Mononuclear cell (primary cell): ENCODE measurements at regions not wholly inside any gene's neighbourhood (a gene's known extent, or its start where the extent isn't known, plus 50 kb on each side); places are given as distances from the start of the nearest gene placed in this dataset.
"Not testable (repeated sequence)": the region's sequence is repeated elsewhere in the genome, so short reads cannot be mapped to it uniquely, and the experiment has no call there.

Source experiments
- H3K27me3 ChIP-seq: 2 replicates; pipeline ENCODE4 v1.6.0; 2011; ENCODE audit warnings: low read length, control low read depth; ENCODE audit not compliant: insufficient read depth
- H3K4me1 ChIP-seq: 2 replicates; pipeline ENCODE4 v1.5.1; 2011; ENCODE audit warnings: mild to moderate bottlenecking, low read length, control low read depth; ENCODE audit not compliant: insufficient read depth
- H3K4me3 ChIP-seq: 2 replicates; pipeline ENCODE4 v1.5.1; 2011; ENCODE audit warnings: mild to moderate bottlenecking, low read length, moderate library complexity
- H3K9me3 ChIP-seq: 2 replicates; pipeline ENCODE4 v1.5.1; 2011; ENCODE audit warnings: low read depth, mild to moderate bottlenecking, control low read depth, low read length

GRCh38 chr4:153084980-153085630, 119.1 kb upstream of the TRIM2 start:
- Histone ChIP-seq H3K9me3 (no peaks in the 10 kb centered on the region), H3K4me3 (no peak overlapping the region), H3K27me3 (no peaks in the 10 kb centered on the region), H3K4me1 (peaks cover 22% of the 10 kb centered on the region)

GRCh38 chr4:153087671-153088194, 116.5 kb upstream of the TRIM2 start:
- Histone ChIP-seq H3K4me3 (no peak overlapping the region), H3K27me3 (no peaks in the 10 kb centered on the region), H3K4me1 (peaks cover 12% of the 10 kb centered on the region), H3K9me3 (no peaks in the 10 kb centered on the region)

- Histone ChIP-seq H3K4me1 (peaks cover 5% of the 10 kb centered on the region), H3K9me3 (no peaks in the 10 kb centered on the region), H3K4me3 (no peak overlapping the region), H3K27me3 (no peaks in the 10 kb centered on the region)
Observed at GRCh38 chr4:153089742-153090141, 114.5 kb upstream of the TRIM2 start.

- Histone ChIP-seq H3K4me3 (no peak overlapping the region), H3K9me3 (no peaks in the 10 kb centered on the region), H3K4me1 (peaks cover 2% of the 10 kb centered on the region), H3K27me3 (no peaks in the 10 kb centered on the region)
Observed at GRCh38 chr4:153090181-153090580, 114.1 kb upstream of the TRIM2 start.

- H3K4me3 ChIP-seq, result no peak overlapping the region
- H3K27me3 ChIP-seq, result no peaks in the 10 kb centered on the region
- no peaks in the 10 kb centered on the region for H3K9me3 ChIP-seq
- no peaks in the 10 kb centered on the region for H3K4me1 ChIP-seq
Observed at GRCh38 chr4:153090670-153091385, 113.4 kb upstream of the TRIM2 start.

- H3K27me3 ChIP-seq, result no peaks in the 10 kb centered on the region
- H3K9me3 ChIP-seq, result no peaks in the 10 kb centered on the region
- H3K4me3 ChIP-seq, result no peak overlapping the region
- no peaks in the 10 kb centered on the region for H3K4me1 ChIP-seq
Observed at GRCh38 chr4:153093396-153093795, 110.8 kb upstream of the TRIM2 start.

- Histone ChIP-seq H3K4me3 (no peak overlapping the region), H3K27me3 (no peaks in the 10 kb centered on the region), H3K9me3 (no peaks in the 10 kb centered on the region), H3K4me1 (no peaks in the 10 kb centered on the region)
Observed at GRCh38 chr4:153093802-153094201, 110.4 kb upstream of the TRIM2 start.

GRCh38 chr4:153094435-153094834, 109.8 kb upstream of the TRIM2 start:
- Histone ChIP-seq H3K27me3 (no peaks in the 10 kb centered on the region), H3K4me1 (no peaks in the 10 kb centered on the region), H3K9me3 (no peaks in the 10 kb centered on the region), H3K4me3 (no peak overlapping the region)

GRCh38 chr4:153095448-153096204, 108.6 kb upstream of the TRIM2 start:
- Histone ChIP-seq H3K27me3 (no peaks in the 10 kb centered on the region), H3K9me3 (no peaks in the 10 kb centered on the region), H3K4me3 (no peak overlapping the region), H3K4me1 (no peaks in the 10 kb centered on the region)

- Histone ChIP-seq H3K9me3 (no peaks in the 10 kb centered on the region), H3K4me1 (no peaks in the 10 kb centered on the region), H3K27me3 (no peaks in the 10 kb centered on the region), H3K4me3 (no peak overlapping the region)
Observed at GRCh38 chr4:153096344-153096743, 107.9 kb upstream of the TRIM2 start.

- H3K9me3 ChIP-seq, result no peaks in the 10 kb centered on the region
- no peak overlapping the region for H3K4me3 ChIP-seq
- no peaks in the 10 kb centered on the region for H3K27me3 ChIP-seq
- H3K4me1 ChIP-seq, result no peaks in the 10 kb centered on the region
Observed at GRCh38 chr4:153098427-153098826, 105.8 kb upstream of the TRIM2 start.

GRCh38 chr4:153099391-153100140, 104.7 kb upstream of the TRIM2 start:
- Histone ChIP-seq H3K4me1 (no peaks in the 10 kb centered on the region), H3K4me3 (no peak overlapping the region), H3K9me3 (no peaks in the 10 kb centered on the region), H3K27me3 (no peaks in the 10 kb centered on the region)

GRCh38 chr4:153106736-153107135, 97.5 kb upstream of the TRIM2 start:
- H3K4me1 ChIP-seq, H3K4me3 ChIP-seq: not testable (repeated sequence)

GRCh38 chr4:153107246-153107645, 97.0 kb upstream of the TRIM2 start:
- peaks cover 4% of the 10 kb centered on the region for H3K4me1 ChIP-seq
- H3K9me3 ChIP-seq, result no peaks in the 10 kb centered on the region
- no peak overlapping the region for H3K4me3 ChIP-seq
- no peaks in the 10 kb centered on the region for H3K27me3 ChIP-seq

More at GRCh38 chr4:153106736-153107135, 97.5 kb upstream of the TRIM2 start:
- H3K27me3 ChIP-seq, H3K9me3 ChIP-seq: not testable (repeated sequence)
